ENCODE measurements at regions not wholly inside any gene's neighbourhood (a gene's known extent, or its start where the extent isn't known, plus 50 kb on each side); places are given as distances from the start of the nearest gene placed in this dataset.
"Not testable (repeated sequence)": the region's sequence is repeated elsewhere in the genome, so short reads cannot be mapped to it uniquely, and the experiment has no call there.

- Histone ChIP-seq H3K9ac (no peak overlapping the region), H3K4me3 (no peak overlapping the region), H3K79me2 (ENCODE audit: insufficient read depth) (no peaks in the 10 kb centered on the region), H3F3A (ENCODE audit: insufficient read depth) (no peaks in the 10 kb centered on the region), H3K27me3 (replicated peaks; ENCODE audit: insufficient read depth) (no peaks in the 10 kb centered on the region), H3K27ac (no peak overlapping the region), H3K9me2 (ENCODE audit: insufficient read depth) (no peaks in the 10 kb centered on the region), H3K4me2 (ENCODE audit: unreplicated experiment) (no peak overlapping the region), H3K9me3 (ENCODE audit: low read depth) (no peaks in the 10 kb centered on the region), H4K20me1 (ENCODE audit: insufficient read depth) (no peaks in the 10 kb centered on the region), H3K36me3 (ENCODE audit: low read depth) (no peaks in the 10 kb centered on the region), H2AFZ (no peak overlapping the region), H3K4me1 (ENCODE audit: insufficient read depth) (no peaks in the 10 kb centered on the region)
- no peak for DNase-seq
- WGBS, 2 experiments (ENCODE audit: low coverage in 1 of 2, low lambda C conversion rate in 2 of 2, missing lambda C conversion rate in 2 of 2): 69 to 82% methylated on average over 7 of the region's 7 CpGs
- TF ChIP-seq EZH2phosphoT487 (IDR thresholded peaks at IDR 0.05; ENCODE audit: insufficient read depth, low read depth) (no peak), EZH2 (IDR thresholded peaks at IDR 0.05; ENCODE audit: insufficient read depth, poor library complexity, severe bottlenecking) (no peak)
- in situ Hi-C loops (cut with MboI): no loop called here
Observed at GRCh38 chr20:25848222-25848621, 151.6 kb upstream of the ZNF337 start.

- H3F3A ChIP-seq (ENCODE audit: insufficient read depth); DNase-seq; H3K79me2 ChIP-seq (ENCODE audit: insufficient read depth); H3K9me3 ChIP-seq (ENCODE audit: low read depth); H3K27ac ChIP-seq; H3K36me3 ChIP-seq (ENCODE audit: low read depth); H4K20me1 ChIP-seq (ENCODE audit: insufficient read depth); H3K4me3 ChIP-seq; H3K9me2 ChIP-seq (ENCODE audit: insufficient read depth); H3K9ac ChIP-seq; H2AFZ ChIP-seq; H3K4me1 ChIP-seq (ENCODE audit: insufficient read depth); H3K4me2 ChIP-seq (ENCODE audit: unreplicated experiment); H3K27me3 ChIP-seq (replicated peaks; ENCODE audit: insufficient read depth); in situ Hi-C loops (cut with MboI): not testable (repeated sequence)
- no CpG with 5 or more reads among the region's 9 CpGs for WGBS, 2 experiments (ENCODE audit: low coverage in 1 of 2, low lambda C conversion rate in 2 of 2, missing lambda C conversion rate in 2 of 2)
Observed at GRCh38 chr20:25844640-25845039, 148.0 kb upstream of the ZNF337 start.

- DNase-seq; H3K36me3 ChIP-seq (ENCODE audit: low read depth); H3K9me3 ChIP-seq (ENCODE audit: low read depth); H3K4me3 ChIP-seq; in situ Hi-C loops (cut with MboI); H3F3A ChIP-seq (ENCODE audit: insufficient read depth); H3K9me2 ChIP-seq (ENCODE audit: insufficient read depth); H3K27me3 ChIP-seq (replicated peaks; ENCODE audit: insufficient read depth); H3K79me2 ChIP-seq (ENCODE audit: insufficient read depth); H3K27ac ChIP-seq; H2AFZ ChIP-seq; H3K4me1 ChIP-seq (ENCODE audit: insufficient read depth); H4K20me1 ChIP-seq (ENCODE audit: insufficient read depth); H3K9ac ChIP-seq; H3K4me2 ChIP-seq (ENCODE audit: unreplicated experiment): not testable (repeated sequence)
- WGBS, 2 experiments (ENCODE audit: low coverage in 1 of 2, low lambda C conversion rate in 2 of 2, missing lambda C conversion rate in 2 of 2): no CpG with 5 or more reads among the region's 5 CpGs
Observed at GRCh38 chr20:25813511-25813910, 116.9 kb upstream of the ZNF337 start.

DNA sequence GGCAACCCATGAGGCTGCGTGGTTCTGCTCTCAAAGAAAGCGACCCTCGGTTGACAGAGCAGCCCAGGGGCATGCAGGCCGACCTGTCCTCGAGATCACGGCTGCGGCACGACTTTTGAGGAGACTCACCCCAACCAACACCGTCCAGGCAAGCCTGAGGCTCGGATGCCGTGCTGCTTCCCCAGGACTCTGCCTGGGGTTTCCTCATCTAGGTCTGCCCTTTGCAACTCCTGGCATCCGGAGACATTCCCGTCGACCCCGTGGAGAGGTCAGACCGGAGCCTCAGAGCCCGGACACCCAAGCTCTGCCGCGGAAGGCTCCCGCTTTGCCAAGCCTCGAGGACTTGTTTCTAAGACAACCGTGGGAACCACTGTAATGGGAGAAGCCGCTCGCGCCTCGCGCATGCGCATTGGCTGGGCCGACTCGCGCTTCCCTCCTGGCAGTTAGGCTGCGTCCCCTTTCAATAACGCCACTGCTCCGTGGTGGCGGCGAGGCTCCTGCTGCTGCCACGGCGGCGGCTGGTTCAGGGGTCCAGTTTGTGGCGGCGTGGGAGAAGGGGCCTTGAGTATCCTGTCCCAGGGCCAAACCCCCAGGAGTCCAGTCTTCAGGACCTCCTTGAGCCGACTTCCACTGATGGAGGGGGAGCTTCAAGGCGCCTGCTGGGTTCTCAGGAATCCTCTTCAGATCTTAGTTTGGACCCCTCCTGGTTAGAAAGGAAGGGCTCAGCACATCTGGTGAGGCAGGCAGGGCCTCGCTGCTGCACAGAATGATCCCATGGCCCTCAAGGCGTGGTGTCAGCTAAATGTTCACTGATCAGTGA lies 101.7 kb upstream of the ZNF337 start:
- H3K36me3 ChIP-seq (ENCODE audit: low read depth); H3K4me1 ChIP-seq (ENCODE audit: insufficient read depth); in situ Hi-C loops (cut with MboI); H3K9ac ChIP-seq; H3K4me3 ChIP-seq; H3K27me3 ChIP-seq (replicated peaks; ENCODE audit: insufficient read depth); H2AFZ ChIP-seq; H3K9me3 ChIP-seq (ENCODE audit: low read depth); H3F3A ChIP-seq (ENCODE audit: insufficient read depth); H3K27ac ChIP-seq; H3K9me2 ChIP-seq (ENCODE audit: insufficient read depth); H3K4me2 ChIP-seq (ENCODE audit: unreplicated experiment); H4K20me1 ChIP-seq (ENCODE audit: insufficient read depth); DNase-seq; H3K79me2 ChIP-seq (ENCODE audit: insufficient read depth): not testable (repeated sequence)
- no CpG with 5 or more reads among the region's 45 CpGs for WGBS, 2 experiments (ENCODE audit: low coverage in 1 of 2, low lambda C conversion rate in 2 of 2, missing lambda C conversion rate in 2 of 2)

GRCh38 chr20:25797062-25797461 lies 100.4 kb upstream of the ZNF337 start:
- WGBS, 2 experiments (ENCODE audit: low coverage in 1 of 2, low lambda C conversion rate in 2 of 2, missing lambda C conversion rate in 2 of 2): no CpG with 5 or more reads among the region's 10 CpGs
- H3F3A ChIP-seq (ENCODE audit: insufficient read depth); H3K36me3 ChIP-seq (ENCODE audit: low read depth); in situ Hi-C loops (cut with MboI); H3K9me3 ChIP-seq (ENCODE audit: low read depth); H3K4me3 ChIP-seq; H4K20me1 ChIP-seq (ENCODE audit: insufficient read depth); H2AFZ ChIP-seq; DNase-seq; H3K9me2 ChIP-seq (ENCODE audit: insufficient read depth); H3K4me1 ChIP-seq (ENCODE audit: insufficient read depth); H3K27me3 ChIP-seq (replicated peaks; ENCODE audit: insufficient read depth); H3K79me2 ChIP-seq (ENCODE audit: insufficient read depth); H3K27ac ChIP-seq; H3K4me2 ChIP-seq (ENCODE audit: unreplicated experiment); H3K9ac ChIP-seq: not testable (repeated sequence)

GRCh38 chr20:25777241-25777640 lies 80.6 kb upstream of the ZNF337 start:
- WGBS, 2 experiments (ENCODE audit: low coverage in 1 of 2, low lambda C conversion rate in 2 of 2, missing lambda C conversion rate in 2 of 2): 36 to 40% methylated on average over 3 of the region's 3 CpGs
- in situ Hi-C loops (cut with MboI); H3K9me3 ChIP-seq (ENCODE audit: low read depth); H3K4me2 ChIP-seq (ENCODE audit: unreplicated experiment); H2AFZ ChIP-seq; H3F3A ChIP-seq (ENCODE audit: insufficient read depth); H3K4me1 ChIP-seq (ENCODE audit: insufficient read depth); H3K9ac ChIP-seq; H4K20me1 ChIP-seq (ENCODE audit: insufficient read depth); H3K9me2 ChIP-seq (ENCODE audit: insufficient read depth); H3K36me3 ChIP-seq (ENCODE audit: low read depth); H3K27ac ChIP-seq; H3K79me2 ChIP-seq (ENCODE audit: insufficient read depth); H3K4me3 ChIP-seq; DNase-seq; H3K27me3 ChIP-seq (replicated peaks; ENCODE audit: insufficient read depth): not testable (repeated sequence)

GRCh38 chr20:25774711-25775110 lies 78.1 kb upstream of the ZNF337 start:
- H3K4me2 ChIP-seq (ENCODE audit: unreplicated experiment); H3K36me3 ChIP-seq (ENCODE audit: low read depth); H3F3A ChIP-seq (ENCODE audit: insufficient read depth); in situ Hi-C loops (cut with MboI); H2AFZ ChIP-seq; DNase-seq; H3K9ac ChIP-seq; H3K9me2 ChIP-seq (ENCODE audit: insufficient read depth); H3K9me3 ChIP-seq (ENCODE audit: low read depth); H3K4me1 ChIP-seq (ENCODE audit: insufficient read depth); H3K4me3 ChIP-seq; H4K20me1 ChIP-seq (ENCODE audit: insufficient read depth); H3K27ac ChIP-seq; H3K27me3 ChIP-seq (replicated peaks; ENCODE audit: insufficient read depth); H3K79me2 ChIP-seq (ENCODE audit: insufficient read depth): not testable (repeated sequence)
- WGBS, 2 experiments (ENCODE audit: low coverage in 1 of 2, low lambda C conversion rate in 2 of 2, missing lambda C conversion rate in 2 of 2): 79 to 87% methylated on average over 24 of the region's 24 CpGs

Measured in GM23248 (cell line).